SK-N-SH treated with all-trans-retinoic acid at 6 μM for 48 hours (cell line): ENCODE measurements at regions not wholly inside any gene's neighbourhood (a gene's known extent, or its start where the extent isn't known, plus 50 kb on each side); places are given as distances from the start of the nearest gene placed in this dataset.

Experiments
- ATAC-seq: fragments of 200-7000 bp; cut with Tn5 transposase; 3 replicates; pipeline ENCODE4 v1.9.1; 2020; ENCODE audit warnings: mild to moderate bottlenecking, moderate library complexity
- ARNTL ChIP-seq: fragments of 450-650 bp; formaldehyde crosslinking; IDR thresholded peaks from 2 replicates; pipeline ENCODE4 v1.5.0; 2020; ENCODE audit warnings: low read depth, mild to moderate bottlenecking, moderate library complexity, borderline replicate concordance
- BACH2 ChIP-seq: fragments of 250-450 bp; sonication (Bioruptor Pico); IDR thresholded peaks from 2 replicates; pipeline ENCODE4 v1.9.0; 2021; ENCODE audit warnings: mild to moderate bottlenecking, borderline replicate concordance
- CREB5 ChIP-seq: fragments of 250-450 bp; sonication (Bioruptor Pico); IDR thresholded peaks from 2 replicates; pipeline ENCODE4 v1.5.1; 2020; ENCODE audit warnings: low read depth, mild to moderate bottlenecking, moderate library complexity
- CSDC2 ChIP-seq: fragments of 250-450 bp; sonication (Bioruptor Pico); IDR thresholded peaks from 2 replicates; pipeline ENCODE4 v1.5.0; 2020; ENCODE audit warnings: mild to moderate bottlenecking, moderate library complexity
- CSRNP3 ChIP-seq: fragments of 250-450 bp; sonication (Bioruptor Pico); IDR thresholded peaks from 2 replicates; pipeline ENCODE4 v1.5.1; 2021; ENCODE audit warnings: mild to moderate bottlenecking, moderate library complexity
- ESRRG ChIP-seq: fragments of 250-450 bp; sonication (Bioruptor Pico); IDR thresholded peaks from 2 replicates; pipeline ENCODE4 v1.6.1; 2021; ENCODE audit warnings: mild to moderate bottlenecking
- GLIS3 ChIP-seq: fragments of 250-450 bp; sonication (Bioruptor Pico); IDR thresholded peaks from 2 replicates; pipeline ENCODE4 v1.5.0; 2020; ENCODE audit warnings: mild to moderate bottlenecking, moderate library complexity
- ISL1 ChIP-seq: fragments of 250-450 bp; sonication (Bioruptor Pico); IDR thresholded peaks from 2 replicates; pipeline ENCODE4 v2.1.2; 2022; ENCODE audit warnings: mild to moderate bottlenecking, moderate library complexity
- OSR1 ChIP-seq: fragments of 250-450 bp; sonication (Bioruptor Pico); IDR thresholded peaks from 2 replicates; pipeline ENCODE4 v1.8.0; 2022; ENCODE audit warnings: moderate library complexity, mild to moderate bottlenecking, inconsistent platforms
- PATZ1 ChIP-seq: fragments of 250-450 bp; sonication (Bioruptor Pico); IDR thresholded peaks from 2 replicates; pipeline ENCODE4 v1.8.0; 2020; ENCODE audit warnings: mild to moderate bottlenecking, moderate library complexity, borderline replicate concordance
- POU6F1 ChIP-seq: fragments of 250-450 bp; sonication (Bioruptor Pico); IDR thresholded peaks from 2 replicates; pipeline ENCODE4 v1.8.0; 2021; ENCODE audit warnings: low read depth, mild to moderate bottlenecking, moderate library complexity, borderline replicate concordance
- PPARA ChIP-seq: fragments of 250-450 bp; sonication (Bioruptor Pico); IDR thresholded peaks from 2 replicates; pipeline ENCODE4 v1.5.0; 2020; ENCODE audit warnings: mild to moderate bottlenecking, borderline replicate concordance
- TCF4 ChIP-seq: fragments of 250-450 bp; sonication (Bioruptor Pico); IDR thresholded peaks from 2 replicates; pipeline ENCODE4 v1.8.0; 2021; ENCODE audit warnings: mild to moderate bottlenecking, moderate library complexity, borderline replicate concordance
- TSHZ2 ChIP-seq: fragments of 250-450 bp; sonication (Bioruptor Pico); IDR thresholded peaks from 2 replicates; pipeline ENCODE4 v1.5.0; 2020; ENCODE audit warnings: mild to moderate bottlenecking, moderate library complexity
- ZC3H10 ChIP-seq: fragments of 250-450 bp; sonication (Bioruptor Pico); IDR thresholded peaks from 2 replicates; pipeline ENCODE4 v1.5.1; 2021; ENCODE audit warnings: mild to moderate bottlenecking, moderate library complexity
- ZFP3 ChIP-seq: fragments of 250-450 bp; sonication (Bioruptor Pico); IDR thresholded peaks from 2 replicates; pipeline ENCODE4 v1.5.0; 2020; ENCODE audit warnings: mild to moderate bottlenecking, moderate library complexity
- ZFP30 ChIP-seq: fragments of 450-650 bp; formaldehyde crosslinking; IDR thresholded peaks from 2 replicates; pipeline ENCODE4 v1.5.0; 2022; ENCODE audit warnings: mild to moderate bottlenecking, moderate library complexity
- ZNF565 ChIP-seq: fragments of 450-650 bp; formaldehyde crosslinking; conservative IDR thresholded peaks from 2 replicates; pipeline ENCODE4 v1.5.0; 2020; ENCODE audit warnings: low read depth, mild to moderate bottlenecking, moderate library complexity
- ZNF70 ChIP-seq: fragments of 450-650 bp; formaldehyde crosslinking; IDR thresholded peaks from 2 replicates; pipeline ENCODE4 v1.5.0; 2020; ENCODE audit warnings: mild to moderate bottlenecking, moderate library complexity
- ZNF8 ChIP-seq: fragments of 450-650 bp; formaldehyde crosslinking; IDR thresholded peaks from 2 replicates; pipeline ENCODE4 v1.5.0; 2020; ENCODE audit warnings: mild to moderate bottlenecking, moderate library complexity

GRCh38 chr9:28177925-28178324 lies 604.6 kb upstream of the C9orf72 start:
- TF ChIP-seq TSHZ2 (CRISPR knock-in tag) (no peak), TCF4 (CRISPR knock-in tag) (no peak), PPARA (CRISPR knock-in tag) (no peak), OSR1 (CRISPR knock-in tag) (no peak), ISL1 (CRISPR knock-in tag) (no peak), CSRNP3 (CRISPR knock-in tag) (no peak), ZNF565 (CRISPR knock-in tag) (no peak), ZNF70 (CRISPR knock-in tag) (no peak), CSDC2 (CRISPR knock-in tag) (no peak), PATZ1 (no peak), BACH2 (CRISPR knock-in tag) (no peak), GLIS3 (CRISPR knock-in tag) (no peak), POU6F1 (CRISPR knock-in tag) (no peak), ZNF8 (CRISPR knock-in tag) (no peak), ARNTL (CRISPR knock-in tag) (no peak), ZFP30 (CRISPR knock-in tag) (no peak), ESRRG (no peak), ZC3H10 (CRISPR knock-in tag) (no peak)
- TF ChIP-seq, all 23 proteins: peak for 0
- no peak for ATAC-seq

GRCh38 chr9:28179893-28180292 lies 606.6 kb upstream of the C9orf72 start:
- ATAC-seq = no peak; the same call in 2 of the 3 replicates
- TF ChIP-seq ZNF70 (CRISPR knock-in tag) (no peak), ZNF8 (CRISPR knock-in tag) (no peak), PATZ1 (no peak), CREB5 (CRISPR knock-in tag) (no peak), ARNTL (CRISPR knock-in tag) (no peak), ZC3H10 (CRISPR knock-in tag) (no peak), ZFP3 (CRISPR knock-in tag) (no peak), CSRNP3 (CRISPR knock-in tag) (no peak)
